Neural cell (in vitro differentiated cells): ENCODE measurements at regions not wholly inside any gene's neighbourhood (a gene's known extent, or its start where the extent isn't known, plus 50 kb on each side); places are given as distances from the start of the nearest gene placed in this dataset.

Experiments used
- H2AFZ ChIP-seq: fragments of 200-600, 300-800 bp; sonication (generic), shearing (Covaris generic); 2 replicates; pipeline ENCODE4 v1.6.0; 2014; ENCODE audit warnings: low read depth, mild to moderate bottlenecking, antibody characterized with exemption, low read length, moderate library complexity
- H3F3A ChIP-seq: fragments of 200-600 bp; shearing (Covaris generic); 2 replicates; pipeline ENCODE4 v1.6.1; 2016; ENCODE audit warnings: mild to moderate bottlenecking, moderate library complexity, mixed read lengths, antibody characterized with exemption, low read length; ENCODE audit not compliant: insufficient read depth, poor library complexity, severe bottlenecking
- H3K27ac ChIP-seq: fragments of 200-600, 300-800 bp; sonication (generic), shearing (Covaris generic); 2 replicates; pipeline ENCODE4 v1.5.1; 2014; ENCODE audit warnings: mild to moderate bottlenecking, low read length, moderate library complexity
- H3K27me3 ChIP-seq: fragments of 300-800, 200-600 bp; sonication (generic), shearing (Covaris generic); 2 replicates; pipeline ENCODE4 v1.6.0; 2014; ENCODE audit warnings: mild to moderate bottlenecking, low read depth, low read length, moderate library complexity; ENCODE audit not compliant: insufficient read depth
- H3K36me3 ChIP-seq: fragments of 300-800, 200-600 bp; sonication (generic), shearing (Covaris generic); 2 replicates; pipeline ENCODE4 v1.5.1; 2014; ENCODE audit warnings: mild to moderate bottlenecking, antibody characterized with exemption, low read length, moderate library complexity; ENCODE audit not compliant: insufficient read depth
- H3K4me2 ChIP-seq: fragments of 300-800, 200-600 bp; sonication (generic), shearing (Covaris generic); 2 replicates; pipeline ENCODE4 v1.6.0; 2014; ENCODE audit warnings: mild to moderate bottlenecking, low read length
- H3K4me3 ChIP-seq: fragments of 300-800, 200-600 bp; sonication (generic), shearing (Covaris generic); 2 replicates; pipeline ENCODE4 v1.5.1; 2014; ENCODE audit warnings: mild to moderate bottlenecking, low read length, moderate library complexity
- H3K79me2 ChIP-seq: fragments of 200-600 bp; shearing (Covaris generic); replicated peaks from 2 replicates; pipeline ENCODE4 v1.6.0; 2014; ENCODE audit warnings: mild to moderate bottlenecking, low read length, moderate library complexity; ENCODE audit not compliant: insufficient read depth
- H3K9ac ChIP-seq: fragments of 300-800, 200-600 bp; sonication (generic), shearing (Covaris generic); 2 replicates; pipeline ENCODE4 v1.6.1; 2016; ENCODE audit warnings: mild to moderate bottlenecking, low read length, mixed read lengths
- H3K9me2 ChIP-seq: fragments of 200-600 bp; shearing (Covaris generic); 2 replicates; pipeline ENCODE4 v1.6.1; 2016; ENCODE audit warnings: mild to moderate bottlenecking, low read length, mixed read lengths; ENCODE audit not compliant: insufficient read depth
- H3K9me3 ChIP-seq: fragments of 200-600, 300-800 bp; sonication (generic), shearing (Covaris generic); 2 replicates; pipeline ENCODE4 v1.6.1; 2016; ENCODE audit warnings: mild to moderate bottlenecking, mixed run types, low read length, moderate library complexity, mixed read lengths
- H4K20me1 ChIP-seq: fragments of 200-600 bp; shearing (Covaris generic); 2 replicates; pipeline ENCODE4 v1.6.1; 2016; ENCODE audit warnings: mild to moderate bottlenecking, mixed run types; ENCODE audit not compliant: insufficient read depth
- CTCF ChIP-seq: fragments of 450-650 bp; IDR thresholded peaks from 2 replicates; pipeline ENCODE4 v1.5.1; 2014; ENCODE audit warnings: antibody characterized with exemption, mild to moderate bottlenecking, moderate library complexity; ENCODE audit not compliant: poor library complexity, severe bottlenecking
- EP300 ChIP-seq: fragments of 450-650 bp; conservative IDR thresholded peaks from 2 replicates; pipeline ENCODE4 v1.6.1; 2014; ENCODE audit warnings: antibody characterized with exemption, mild to moderate bottlenecking, moderate library complexity; ENCODE audit not compliant: poor library complexity, severe bottlenecking
- EZH2 ChIP-seq: fragments of 200-600, 300-800 bp; shearing (Covaris generic), sonication (generic); IDR thresholded peaks from 2 replicates; pipeline ENCODE4 v1.6.1; 2014; ENCODE audit warnings: antibody characterized with exemption, low read length, borderline replicate concordance, mild to moderate bottlenecking; ENCODE audit not compliant: insufficient read depth, poor library complexity, severe bottlenecking
- MXI1 ChIP-seq: fragments of 450-650 bp; conservative IDR thresholded peaks from 2 replicates; pipeline ENCODE4 v1.6.1; 2014; ENCODE audit warnings: antibody characterized with exemption, mild to moderate bottlenecking; ENCODE audit not compliant: poor library complexity, severe bottlenecking
- POLR2AphosphoS5 ChIP-seq: IDR thresholded peaks from 2 replicates; pipeline ENCODE4 v1.6.1; 2012
- RAD21 ChIP-seq: fragments of 450-650 bp; conservative IDR thresholded peaks from 2 replicates; pipeline ENCODE4 v1.6.1; 2014; ENCODE audit warnings: antibody characterized with exemption, mild to moderate bottlenecking, moderate library complexity
- SMC3 ChIP-seq: fragments of 450-650 bp; conservative IDR thresholded peaks from 2 replicates; pipeline ENCODE4 v1.6.1; 2014; ENCODE audit warnings: antibody characterized with exemption, mild to moderate bottlenecking, moderate library complexity; ENCODE audit not compliant: poor library complexity
- TAF1 ChIP-seq: IDR thresholded peaks from 2 replicates; pipeline ENCODE4 v1.6.1; 2012; ENCODE audit warnings: low read depth
- TF ChIP-seq, protein P1 (sequence below): IDR thresholded peaks from 2 replicates; pipeline ENCODE4 v1.6.1; 2012; ENCODE audit warnings: borderline replicate concordance

- Histone ChIP-seq H3K79me2 (no peaks in the 10 kb centered on the region), H3K36me3 (no peaks in the 10 kb centered on the region)
Observed at GRCh38 chr18:72470391-72470790, 73.8 kb downstream of the CBLN2 start.

DNA sequence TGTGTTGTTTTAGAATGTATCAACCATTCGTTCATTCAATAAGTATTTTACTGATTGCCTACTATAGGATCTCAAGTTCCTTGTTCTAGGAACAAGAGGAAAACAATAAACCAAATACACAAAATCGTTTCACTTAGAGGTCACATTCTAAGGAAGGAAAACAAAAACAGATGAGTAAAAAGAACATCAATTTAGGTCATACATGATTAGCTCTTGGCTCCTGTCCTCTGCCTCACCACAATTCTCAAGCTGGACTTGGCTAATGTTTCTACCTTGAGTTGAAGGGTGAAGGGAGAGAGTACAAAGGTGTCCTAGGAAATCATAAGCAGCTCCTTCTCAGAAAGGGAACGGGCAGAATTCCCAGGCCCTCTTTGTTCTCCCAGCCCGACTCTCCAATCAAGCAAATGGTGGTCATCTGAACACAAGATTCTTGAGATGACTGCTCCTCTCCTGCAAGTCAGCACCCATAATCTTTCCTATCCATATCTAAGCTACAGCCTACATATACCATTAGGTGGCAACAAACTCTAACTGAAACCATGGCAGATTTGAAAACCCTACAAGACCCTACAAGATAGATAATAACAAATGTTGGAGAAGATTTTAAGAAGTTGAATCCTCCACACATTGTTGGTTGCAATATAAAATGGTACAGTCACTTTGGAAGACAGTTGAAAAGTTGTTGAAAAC, 76.0 kb downstream of the CBLN2 start:
- no peaks in the 10 kb centered on the region for H3K79me2 ChIP-seq
- no peaks in the 10 kb centered on the region for H3K27me3 ChIP-seq
- no peak overlapping the region for H3K4me3 ChIP-seq
- H3K9me3 ChIP-seq: no peaks in the 10 kb centered on the region
- H3K27ac ChIP-seq: no peak overlapping the region
- H3K4me2 ChIP-seq: no peak overlapping the region
- H4K20me1 ChIP-seq: no peaks in the 10 kb centered on the region
- no peaks in the 10 kb centered on the region for H3K9me2 ChIP-seq
- no peak overlapping the region for H3K9ac ChIP-seq
- H3F3A ChIP-seq: no peaks in the 10 kb centered on the region
- H3K36me3 ChIP-seq: no peaks in the 10 kb centered on the region
- H2AFZ ChIP-seq: no peak overlapping the region
- no peak for TF ChIP-seq SMC3
- TF ChIP-seq EP300: no peak
- no peak for TF ChIP-seq EZH2
- TF ChIP-seq, protein P1, sequence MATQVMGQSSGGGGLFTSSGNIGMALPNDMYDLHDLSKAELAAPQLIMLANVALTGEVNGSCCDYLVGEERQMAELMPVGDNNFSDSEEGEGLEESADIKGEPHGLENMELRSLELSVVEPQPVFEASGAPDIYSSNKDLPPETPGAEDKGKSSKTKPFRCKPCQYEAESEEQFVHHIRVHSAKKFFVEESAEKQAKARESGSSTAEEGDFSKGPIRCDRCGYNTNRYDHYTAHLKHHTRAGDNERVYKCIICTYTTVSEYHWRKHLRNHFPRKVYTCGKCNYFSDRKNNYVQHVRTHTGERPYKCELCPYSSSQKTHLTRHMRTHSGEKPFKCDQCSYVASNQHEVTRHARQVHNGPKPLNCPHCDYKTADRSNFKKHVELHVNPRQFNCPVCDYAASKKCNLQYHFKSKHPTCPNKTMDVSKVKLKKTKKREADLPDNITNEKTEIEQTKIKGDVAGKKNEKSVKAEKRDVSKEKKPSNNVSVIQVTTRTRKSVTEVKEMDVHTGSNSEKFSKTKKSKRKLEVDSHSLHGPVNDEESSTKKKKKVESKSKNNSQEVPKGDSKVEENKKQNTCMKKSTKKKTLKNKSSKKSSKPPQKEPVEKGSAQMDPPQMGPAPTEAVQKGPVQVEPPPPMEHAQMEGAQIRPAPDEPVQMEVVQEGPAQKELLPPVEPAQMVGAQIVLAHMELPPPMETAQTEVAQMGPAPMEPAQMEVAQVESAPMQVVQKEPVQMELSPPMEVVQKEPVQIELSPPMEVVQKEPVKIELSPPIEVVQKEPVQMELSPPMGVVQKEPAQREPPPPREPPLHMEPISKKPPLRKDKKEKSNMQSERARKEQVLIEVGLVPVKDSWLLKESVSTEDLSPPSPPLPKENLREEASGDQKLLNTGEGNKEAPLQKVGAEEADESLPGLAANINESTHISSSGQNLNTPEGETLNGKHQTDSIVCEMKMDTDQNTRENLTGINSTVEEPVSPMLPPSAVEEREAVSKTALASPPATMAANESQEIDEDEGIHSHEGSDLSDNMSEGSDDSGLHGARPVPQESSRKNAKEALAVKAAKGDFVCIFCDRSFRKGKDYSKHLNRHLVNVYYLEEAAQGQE: no peak
- no peak for TF ChIP-seq POLR2AphosphoS5
- TF ChIP-seq MXI1: no peak
- TF ChIP-seq TAF1: no peak
- no peak for TF ChIP-seq RAD21

More at GRCh38 chr18:72470391-72470790, 73.8 kb downstream of the CBLN2 start:
- Histone ChIP-seq H3K9ac (no peak overlapping the region), H4K20me1 (no peaks in the 10 kb centered on the region), H2AFZ (no peak overlapping the region), H3K9me2 (no peaks in the 10 kb centered on the region), H3F3A (no peaks in the 10 kb centered on the region), H3K4me3 (no peak overlapping the region), H3K4me2 (no peak overlapping the region), H3K27me3 (no peaks in the 10 kb centered on the region), H3K9me3 (no peaks in the 10 kb centered on the region), H3K27ac (no peak overlapping the region)
- TF ChIP-seq POLR2AphosphoS5: no peak
- TF ChIP-seq TAF1: no peak
- no peak for TF ChIP-seq CTCF
- no peak for TF ChIP-seq SMC3
- no peak for TF ChIP-seq EZH2
- TF ChIP-seq EP300: no peak
- TF ChIP-seq, protein P1: no peak
- TF ChIP-seq RAD21: no peak
- TF ChIP-seq MXI1: no peak
